Activated CD8-positive, alpha-beta memory T cell treated with anti-CD3 and anti-CD28 coated beads, Interleukin-2, amount 50 U/mL, for 48 hours (primary cell): ENCODE measurements at regions not wholly inside any gene's neighbourhood (a gene's known extent, or its start where the extent isn't known, plus 50 kb on each side); places are given as distances from the start of the nearest gene placed in this dataset.

Experiments
- DNase-seq: peaks from one replicate; pipeline ENCODE4 v3.0.0-alpha.2; 2020

DNA sequence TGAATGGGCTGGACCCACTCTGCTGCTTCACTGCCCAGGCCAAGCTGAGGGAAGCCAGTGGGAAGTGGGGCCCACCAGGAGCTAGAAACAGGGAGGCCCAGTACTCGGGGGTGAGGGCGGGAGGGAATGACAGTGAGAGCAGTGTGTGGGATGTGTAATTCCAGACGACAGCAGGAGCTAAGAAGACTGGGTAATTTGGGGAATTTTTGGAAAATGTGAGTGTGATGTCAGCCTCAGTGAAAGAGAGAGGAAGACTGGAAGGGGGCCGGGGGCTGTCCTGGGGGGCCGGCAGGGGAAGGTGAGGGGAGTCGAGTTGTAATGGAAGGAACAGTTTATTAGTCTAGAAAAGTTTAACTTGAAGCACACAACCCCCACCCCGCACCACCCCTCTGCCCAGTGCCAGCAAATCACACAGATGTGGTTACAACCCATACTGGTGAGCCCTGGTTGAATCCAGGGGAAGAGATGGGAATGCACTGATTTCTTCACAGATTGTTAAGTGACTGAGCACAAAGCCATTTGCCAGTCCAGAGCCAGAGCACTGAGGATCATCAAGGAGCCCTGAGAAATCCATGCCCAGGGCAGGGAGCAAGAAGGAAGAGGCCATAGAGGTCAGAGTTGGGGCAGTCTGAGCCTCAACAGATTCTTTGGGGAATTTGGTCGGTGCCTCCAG is 76.7 kb upstream of the PKDCC start:
- no peak for DNase-seq

DNA sequence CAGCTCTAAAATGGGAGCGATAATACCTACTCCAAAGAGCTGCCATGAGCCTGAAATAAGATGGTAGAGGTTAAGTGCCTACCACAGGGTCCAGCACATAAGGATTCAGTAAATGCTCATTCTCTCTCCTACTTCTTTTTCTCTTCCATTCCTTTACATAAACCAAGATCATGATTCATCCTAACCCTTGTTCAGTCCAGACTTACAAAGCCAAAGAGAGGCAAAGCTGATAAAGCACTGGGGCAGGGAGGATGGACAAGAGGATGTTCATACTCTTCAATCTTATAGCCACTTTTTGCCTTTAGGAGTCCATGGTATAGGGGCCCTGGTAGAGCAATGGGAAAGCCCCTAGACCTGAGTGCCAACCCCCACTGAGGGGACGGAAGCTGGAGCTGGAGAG is 75.6 kb upstream of the PKDCC start:
- no peak for DNase-seq

DNA sequence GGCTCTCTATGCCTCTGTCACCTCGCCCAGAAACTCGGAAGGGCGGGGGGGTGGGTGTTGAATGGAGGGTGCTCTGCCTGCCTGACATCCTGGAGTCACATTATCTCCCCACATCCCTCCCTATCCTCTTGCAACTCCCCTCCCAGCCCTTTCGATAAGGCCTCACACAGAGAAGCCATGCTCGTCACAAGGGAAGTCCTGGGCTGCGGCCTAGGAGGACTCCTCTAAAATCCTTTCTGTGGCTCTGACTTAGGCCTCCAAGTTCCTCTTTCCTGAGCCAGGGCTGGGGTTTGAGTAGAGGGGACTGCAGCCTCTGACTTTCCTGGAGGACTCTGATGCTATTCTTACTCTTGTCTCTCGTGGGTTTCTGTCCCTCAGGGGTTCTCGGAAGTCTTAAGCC is 75.0 kb upstream of the PKDCC start:
- no peak for DNase-seq

DNA sequence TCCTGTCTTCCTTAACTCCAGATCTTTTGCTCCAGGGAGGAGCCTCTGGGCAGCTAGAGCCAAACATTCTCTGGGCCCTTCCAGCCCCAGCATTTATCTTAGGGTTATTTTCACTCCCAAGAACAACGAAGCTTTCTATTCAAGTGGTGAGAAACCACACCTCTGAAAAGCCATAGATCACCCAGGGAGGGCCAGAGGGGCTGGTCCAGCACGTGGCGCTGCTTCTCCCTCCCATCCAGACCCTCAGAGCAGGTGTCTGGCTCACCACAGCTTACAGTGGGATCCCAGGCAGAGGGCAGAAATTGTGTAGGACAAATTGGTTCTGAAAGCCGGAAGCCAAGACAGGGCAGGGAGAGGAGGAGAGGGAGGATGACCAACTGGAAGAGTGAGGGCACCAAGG is 74.0 kb upstream of the PKDCC start:
- DNase-seq, result no peak

DNA sequence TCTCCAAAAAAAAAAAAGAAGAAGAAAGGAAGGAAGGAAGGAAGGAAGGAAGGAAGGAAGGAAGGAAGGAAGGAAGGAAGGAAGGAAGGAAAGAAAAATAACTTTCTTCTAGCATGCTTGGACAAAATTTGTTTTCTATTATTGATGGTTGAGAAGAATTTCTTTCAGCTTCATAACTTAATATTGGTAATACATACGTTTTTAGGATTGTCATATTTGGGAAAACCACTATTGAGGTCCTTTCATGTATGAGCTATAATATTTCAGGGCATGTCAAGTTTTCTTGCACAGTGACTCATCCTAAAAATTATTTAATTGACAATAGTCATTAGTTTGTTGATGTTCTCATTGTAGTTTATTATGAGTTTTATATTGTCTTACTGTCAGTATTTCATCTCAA is 66.4 kb upstream of the PKDCC start:
- no peak for DNase-seq

DNA sequence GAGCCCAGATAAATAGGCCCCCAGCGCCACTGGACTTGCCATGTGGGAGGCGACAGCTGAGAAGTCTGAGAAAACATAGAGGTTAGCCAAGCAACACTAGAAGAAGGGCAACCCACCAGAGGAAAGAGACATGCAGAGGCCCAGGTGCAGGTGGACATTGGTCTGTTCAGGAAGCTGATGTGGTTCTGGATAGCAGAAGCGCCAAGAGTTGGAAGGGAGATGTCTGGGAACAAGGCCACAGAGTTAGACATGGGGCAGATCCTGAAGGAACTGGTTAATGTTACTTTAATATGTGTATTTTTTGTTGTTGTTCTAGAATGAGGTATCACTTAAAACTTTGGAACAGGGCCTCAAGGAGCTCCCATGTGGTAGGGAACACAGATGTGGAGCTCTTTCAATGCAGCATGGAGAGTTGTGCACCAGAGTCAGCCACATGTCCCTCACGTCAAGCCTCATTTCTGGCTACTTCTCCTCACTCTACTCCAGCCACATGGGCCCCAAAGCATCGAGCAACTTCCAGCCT is 62.2 kb upstream of the PKDCC start:
- no peak for DNase-seq

DNA sequence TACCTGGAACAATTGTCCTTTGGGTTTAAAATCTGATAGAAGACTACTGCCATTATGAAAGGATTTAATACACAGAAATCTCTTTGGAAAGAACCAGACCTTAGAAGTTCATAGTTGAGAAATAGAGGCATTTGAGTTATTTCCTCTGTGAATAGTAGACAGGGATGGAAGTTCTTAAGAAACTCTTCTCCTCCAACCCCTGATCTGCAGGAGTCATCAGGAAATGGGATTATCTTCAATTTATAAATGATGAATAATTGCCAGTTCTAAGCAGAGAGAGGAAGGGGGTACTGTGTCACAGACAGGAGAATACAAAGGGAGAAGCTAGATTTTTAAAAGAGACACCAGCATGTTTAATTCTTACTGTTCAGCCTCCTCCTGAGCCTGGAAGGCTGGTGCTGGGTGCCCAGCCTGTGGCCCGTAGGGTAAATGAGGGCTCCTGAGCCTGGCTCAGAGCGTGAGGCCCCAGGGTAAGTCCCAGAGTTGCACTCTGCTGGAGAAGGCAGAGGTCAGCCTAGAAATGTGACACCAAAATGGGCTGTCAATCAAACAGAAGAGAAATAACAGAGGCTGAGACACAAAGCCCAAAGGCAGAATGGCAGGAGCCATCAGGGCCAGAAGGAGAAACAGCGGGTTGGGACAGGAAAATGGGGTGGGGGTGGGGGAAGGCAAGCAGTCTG is 58.2 kb upstream of the PKDCC start:
- DNase-seq, result no peak

DNA sequence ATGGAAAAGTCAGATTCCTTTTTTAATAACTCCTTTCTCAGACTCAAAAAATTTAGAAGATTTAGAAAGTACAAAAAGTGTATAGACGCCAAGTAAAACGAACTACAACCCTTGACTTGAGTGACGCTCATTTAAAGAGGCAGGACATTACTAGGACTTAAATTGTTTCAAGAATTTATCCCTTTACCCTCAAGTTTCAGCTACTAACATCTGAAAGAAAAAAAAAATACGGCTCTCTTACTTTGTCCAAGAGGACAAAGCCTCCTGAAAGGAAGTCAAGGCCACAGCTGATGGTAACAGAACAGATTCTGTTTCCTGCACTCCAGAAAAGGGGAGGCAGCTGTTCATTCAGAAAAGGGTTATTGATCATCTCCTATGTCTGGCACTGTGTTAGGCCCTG is 57.6 kb upstream of the PKDCC start:
- DNase-seq, result no peak

DNA sequence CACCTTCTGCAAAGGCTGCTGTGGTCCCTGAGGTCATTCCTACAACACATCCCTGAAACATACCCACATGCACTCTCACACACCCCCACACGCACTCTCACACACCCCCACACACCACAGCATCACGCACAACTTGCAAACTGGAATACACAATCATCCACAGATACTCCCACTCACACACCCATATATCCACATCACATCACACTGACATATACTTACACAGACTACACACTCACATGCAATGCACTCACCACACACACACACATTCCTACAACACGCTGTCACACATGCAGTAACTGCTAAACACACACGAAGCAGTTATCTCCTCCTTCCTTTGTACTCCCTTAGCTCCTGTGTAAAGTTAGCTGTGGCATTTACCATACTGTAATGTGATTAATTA is 57.1 kb upstream of the PKDCC start:
- DNase-seq, result no peak

DNA sequence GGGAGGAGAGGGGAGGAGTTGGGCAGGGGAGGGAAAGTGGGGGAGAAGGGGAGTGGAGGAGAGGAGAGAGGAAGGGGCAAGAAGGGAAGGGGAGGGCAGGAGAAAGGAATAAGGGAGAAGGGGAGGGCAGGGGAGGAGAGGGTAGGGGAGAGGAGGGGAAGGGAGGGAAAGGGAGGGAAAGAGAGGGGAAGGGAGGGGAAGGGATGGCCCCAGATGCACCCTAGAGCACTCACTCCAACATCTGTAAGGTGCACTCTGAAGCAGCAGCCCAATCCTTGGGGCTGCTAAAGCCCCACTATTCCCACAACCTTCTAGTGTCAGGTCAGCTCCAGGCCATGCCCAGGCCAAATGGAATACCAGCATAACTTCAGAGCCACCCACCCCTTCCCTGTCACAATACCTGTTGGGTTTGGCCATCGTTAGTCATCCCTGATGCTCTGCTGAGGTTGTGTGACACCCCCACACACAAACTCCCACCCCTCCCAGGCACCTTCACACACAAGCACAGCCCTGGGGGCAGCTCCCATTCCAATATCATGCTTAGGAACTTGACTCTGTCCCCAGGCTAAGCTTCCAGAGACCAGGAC is 55.7 kb upstream of the PKDCC start:
- DNase-seq, result no peak

DNA sequence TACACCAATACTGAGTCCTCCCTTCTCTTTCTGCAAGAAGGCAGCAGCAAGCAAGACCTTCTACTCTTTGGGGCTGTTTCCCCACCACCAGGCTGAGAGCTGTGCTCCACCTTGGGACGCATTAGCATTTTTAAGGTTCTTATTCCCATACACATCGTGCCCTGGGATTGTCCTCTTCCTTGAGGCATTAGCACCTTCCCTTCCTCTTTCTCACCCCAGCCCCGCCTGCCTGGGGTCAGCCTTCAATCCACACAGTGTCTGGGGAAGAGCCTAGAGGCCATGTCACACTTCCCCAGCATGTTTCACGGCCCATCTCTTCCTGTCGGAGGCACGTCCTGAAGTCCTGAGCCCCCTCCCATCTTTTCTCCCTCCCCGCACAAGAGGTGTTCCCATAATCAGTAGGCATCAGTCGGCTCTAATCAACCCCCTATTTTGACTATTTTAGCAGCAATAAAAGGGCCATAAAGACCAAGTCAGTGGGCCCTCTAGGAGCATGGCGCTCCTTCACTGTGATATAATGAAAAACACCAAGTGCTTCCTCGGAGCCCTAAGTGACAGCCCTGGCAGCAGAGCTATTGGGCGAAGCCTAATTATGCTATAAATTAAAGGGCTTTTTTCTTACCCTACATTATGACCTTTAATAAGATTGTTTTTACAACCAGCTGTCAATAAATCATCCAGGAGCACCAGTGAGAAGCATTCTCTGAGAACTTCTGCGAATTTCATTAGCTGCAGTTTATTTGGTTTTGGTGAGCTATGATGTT is 55.0 kb upstream of the PKDCC start:
- DNase-seq, result no peak

DNA sequence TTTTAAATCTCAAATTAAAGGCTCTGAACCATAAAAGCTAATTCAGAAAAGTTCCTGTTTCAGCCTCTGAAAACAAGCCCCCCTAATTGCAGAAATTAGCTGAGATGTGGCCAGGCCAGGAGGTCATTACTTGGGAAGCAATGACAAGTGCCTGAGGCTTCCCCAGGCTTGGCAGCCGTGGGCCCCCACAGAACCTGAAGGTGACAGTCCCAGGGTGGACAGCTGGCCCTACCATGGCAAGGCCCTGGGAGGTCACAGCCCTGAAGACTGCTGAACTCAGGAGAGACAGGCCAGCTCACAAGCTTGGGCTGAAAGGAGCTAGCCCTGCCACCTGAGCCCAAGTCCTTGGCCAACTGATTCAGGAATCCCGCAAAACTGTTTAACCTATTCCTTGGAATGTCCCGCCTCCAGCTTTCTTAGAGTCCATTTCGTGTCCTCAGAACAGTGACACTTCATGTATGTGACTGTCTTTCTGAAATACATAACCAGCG is 54.3 kb upstream of the PKDCC start:
- DNase-seq, result no peak

DNA sequence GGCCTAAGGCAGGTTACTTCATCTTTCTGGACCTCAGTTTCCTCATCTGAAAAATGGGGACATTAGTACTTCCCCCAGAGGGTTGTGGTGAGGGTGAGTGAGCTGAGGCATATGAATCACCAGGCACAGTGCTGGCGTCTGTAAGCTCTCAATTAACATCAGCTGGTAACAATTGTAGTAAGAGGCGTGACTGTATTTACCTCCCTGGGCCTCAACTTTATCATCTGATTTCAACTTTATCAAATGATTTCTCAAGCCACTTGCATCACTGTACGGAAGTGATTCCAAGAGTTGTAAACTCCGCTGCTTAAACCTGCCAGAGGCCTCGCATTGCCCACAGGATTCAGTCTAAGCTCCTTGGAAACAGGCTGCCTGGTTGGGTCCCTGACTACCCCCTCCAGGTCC is 53.6 kb upstream of the PKDCC start:
- no peak for DNase-seq

DNA sequence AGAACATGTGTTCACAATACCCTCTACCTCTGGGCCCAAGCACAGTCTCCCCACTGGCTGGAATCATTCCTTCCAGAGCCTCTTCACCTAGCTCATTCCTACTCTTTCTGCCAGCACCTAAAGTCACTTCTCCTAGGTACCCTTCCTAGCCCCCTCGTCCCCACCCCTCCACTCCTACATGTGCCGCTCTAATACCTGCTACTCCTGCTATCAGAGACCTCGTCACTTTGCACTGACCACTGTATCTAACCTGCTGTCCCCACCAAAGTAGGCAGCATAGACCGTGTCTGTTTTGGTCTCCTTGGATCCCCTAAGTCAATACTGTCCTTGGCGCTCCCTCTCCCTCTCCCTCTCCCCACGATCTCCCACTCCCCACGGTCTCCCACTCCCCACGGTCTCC is 53.2 kb upstream of the PKDCC start:
- no peak for DNase-seq

DNA sequence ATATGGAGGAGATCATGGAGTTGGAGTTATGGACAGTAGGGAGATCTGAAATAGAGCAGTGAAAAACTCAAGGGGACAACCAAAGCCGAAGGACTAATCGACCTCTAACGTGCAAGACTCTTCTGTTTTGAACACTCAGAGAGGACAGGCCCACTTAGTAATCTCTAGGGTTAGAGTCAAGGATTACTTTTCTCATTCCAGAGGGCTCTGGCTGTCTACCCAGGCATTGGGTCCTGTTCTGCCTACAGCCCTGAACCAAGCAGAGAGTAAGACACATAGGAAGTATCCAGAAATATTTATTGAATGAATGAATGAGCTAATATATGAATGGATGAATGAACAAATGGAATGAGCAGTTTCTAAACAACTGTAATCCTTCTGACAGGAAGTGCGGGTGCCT is 50.3 kb upstream of the PKDCC start:
- no peak for DNase-seq
